ENCODE measurements at regions not wholly inside any gene's neighbourhood (a gene's known extent, or its start where the extent isn't known, plus 50 kb on each side); places are given as distances from the start of the nearest gene placed in this dataset.
"Not testable (repeated sequence)": the region's sequence is repeated elsewhere in the genome, so short reads cannot be mapped to it uniquely, and the experiment has no call there.

- no peak for DNase-seq
These were observed 146.4 kb upstream of the FOXN3 start for GRCh38 chr14:89563471-89563870.

GRCh38 chr14:89551955-89552354 is 134.9 kb upstream of the FOXN3 start:
- no peak for DNase-seq

DNA sequence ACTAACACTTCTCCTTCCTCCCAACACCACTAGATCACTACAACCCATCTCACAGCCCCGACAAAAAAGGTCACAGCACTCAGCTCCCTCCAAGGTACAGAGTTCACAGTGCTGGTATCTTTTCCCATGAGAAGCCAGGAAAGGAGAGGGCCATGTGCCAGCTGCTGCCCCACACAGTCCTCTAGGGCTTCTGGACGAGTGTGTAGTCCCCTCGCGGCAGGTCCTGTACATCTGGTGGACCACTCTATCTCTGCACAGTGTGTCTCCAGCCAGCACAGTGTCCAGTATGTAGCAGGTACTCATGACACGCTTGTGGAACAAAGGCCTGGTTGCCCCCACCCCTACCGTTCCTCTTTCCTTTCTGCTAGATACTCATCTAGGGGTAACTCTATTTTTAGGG is 134.4 kb upstream of the FOXN3 start:
- no peak for DNase-seq

GRCh38 chr14:89550821-89551220 is 133.8 kb upstream of the FOXN3 start:
- DNase-seq = no peak

- DNase-seq = no peak
These were observed 132.5 kb upstream of the FOXN3 start for GRCh38 chr14:89549381-89550125.

DNA sequence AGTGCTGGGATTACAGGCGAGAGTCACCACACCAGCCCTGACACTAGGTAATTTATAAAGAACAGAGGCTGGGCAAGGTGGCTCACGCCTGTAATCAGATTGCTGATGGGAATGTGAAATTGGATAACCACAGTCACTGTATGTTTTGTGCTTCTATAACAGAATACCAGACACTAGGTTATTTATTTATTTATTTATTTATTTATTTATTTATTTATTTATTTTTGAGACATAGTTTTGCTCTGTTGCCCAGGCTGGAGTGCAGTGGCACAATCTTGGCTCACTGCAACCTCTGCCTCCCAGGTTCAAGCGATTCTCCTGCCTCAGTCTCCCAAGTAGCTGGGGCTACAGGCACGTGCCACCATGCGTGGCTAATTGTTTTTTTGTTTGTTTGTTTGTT is 130.0 kb upstream of the FOXN3 start:
- not testable (repeated sequence) for DNase-seq

DNA sequence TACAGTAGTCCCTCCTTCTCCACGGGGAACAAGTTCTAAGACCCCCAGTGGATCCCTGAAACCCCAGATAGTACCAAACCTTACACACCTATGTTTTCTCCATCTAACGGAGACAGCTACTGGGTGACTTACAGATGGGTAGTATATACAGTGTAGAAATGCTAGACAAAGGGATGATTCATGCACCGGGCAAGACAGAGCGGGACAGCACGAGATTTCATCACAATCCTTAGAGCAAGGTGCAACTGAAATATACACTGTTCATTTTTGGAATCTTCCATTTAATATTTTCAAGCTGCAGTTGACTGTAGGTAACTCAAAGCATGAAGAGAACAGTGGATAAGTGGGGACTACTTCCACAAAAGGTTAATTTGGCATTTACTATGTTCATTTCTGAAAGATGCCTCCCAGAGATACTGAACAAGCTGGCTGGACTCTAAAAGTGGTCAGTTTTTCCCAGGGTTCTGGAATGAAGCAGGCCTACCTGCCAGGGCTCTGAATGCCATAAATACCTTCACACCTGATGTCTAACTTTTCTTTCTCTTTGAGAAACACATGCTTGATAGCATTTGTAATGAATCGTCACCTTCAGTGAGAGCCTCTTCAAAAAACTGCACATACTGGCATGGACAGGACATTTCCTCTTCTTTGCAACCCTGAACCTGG is 127.7 kb upstream of the FOXN3 start:
- no peak for DNase-seq

DNA sequence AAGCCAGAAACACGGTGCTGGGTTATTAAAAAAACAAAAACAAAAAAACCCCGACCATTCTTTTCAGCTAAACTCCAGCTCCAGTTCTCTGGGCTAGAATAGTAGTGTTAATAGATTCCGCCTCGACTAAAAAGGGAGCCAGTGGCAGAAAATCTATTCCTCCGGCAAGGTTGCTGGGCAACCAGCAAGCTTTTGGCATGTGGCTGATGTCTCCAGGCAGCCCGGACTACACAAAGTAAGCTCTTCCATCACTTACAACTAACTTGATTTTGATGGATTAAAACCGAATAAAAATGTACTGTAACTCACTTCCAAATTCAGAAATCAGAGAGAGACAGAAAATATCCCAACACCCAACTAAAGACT is 126.4 kb upstream of the FOXN3 start:
- DNase-seq = no peak

- no peak for DNase-seq
These were observed 125.9 kb upstream of the FOXN3 start for GRCh38 chr14:89542786-89543424.

GRCh38 chr14:89540830-89541470 is 123.9 kb upstream of the FOXN3 start:
- no peak for DNase-seq

DNA sequence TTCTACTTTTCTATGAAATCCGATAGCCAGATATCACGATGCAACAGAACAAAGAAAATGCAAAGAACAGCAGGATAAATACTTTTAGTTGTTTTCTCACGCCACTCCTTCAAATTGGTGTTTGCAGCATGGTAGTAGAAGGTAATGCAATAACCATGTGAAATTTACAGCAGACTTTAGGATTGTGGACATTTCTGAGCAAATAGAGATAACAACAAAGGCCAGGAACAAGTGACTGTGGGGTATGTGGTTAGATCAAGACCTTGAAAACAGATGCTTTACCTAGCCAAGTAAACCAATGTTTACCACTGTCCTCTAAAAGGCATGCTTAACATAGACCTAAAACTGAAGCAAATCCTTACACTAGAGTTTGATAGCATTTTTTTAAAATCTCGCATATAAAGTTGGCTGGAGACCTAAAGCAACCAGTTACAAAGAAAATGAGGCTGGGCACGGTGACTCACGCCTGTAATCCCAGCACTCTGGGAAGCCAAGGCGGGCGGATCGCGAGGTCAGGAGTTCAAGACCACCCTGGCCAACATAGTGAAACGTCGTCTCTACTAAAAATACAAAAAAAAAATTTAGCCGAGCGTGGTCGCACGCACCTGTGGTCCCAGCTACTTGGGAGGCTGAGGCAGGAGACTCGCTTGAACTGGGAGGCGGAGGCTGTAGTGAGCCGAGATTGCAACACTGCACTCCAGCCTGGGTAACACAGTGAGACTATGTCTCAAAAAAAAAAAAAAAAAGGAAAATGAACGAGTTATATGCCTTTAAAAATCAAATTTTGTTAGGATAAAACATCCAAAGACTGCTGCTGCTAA is 123.2 kb upstream of the FOXN3 start:
- no peak for DNase-seq

GRCh38 chr14:89537911-89538310 is 120.9 kb upstream of the FOXN3 start:
- DNase-seq = no peak

GRCh38 chr14:89534902-89535685 is 118.1 kb upstream of the FOXN3 start:
- no peak for DNase-seq

GRCh38 chr14:89533766-89534165 is 116.7 kb upstream of the FOXN3 start:
- no peak for DNase-seq

DNA sequence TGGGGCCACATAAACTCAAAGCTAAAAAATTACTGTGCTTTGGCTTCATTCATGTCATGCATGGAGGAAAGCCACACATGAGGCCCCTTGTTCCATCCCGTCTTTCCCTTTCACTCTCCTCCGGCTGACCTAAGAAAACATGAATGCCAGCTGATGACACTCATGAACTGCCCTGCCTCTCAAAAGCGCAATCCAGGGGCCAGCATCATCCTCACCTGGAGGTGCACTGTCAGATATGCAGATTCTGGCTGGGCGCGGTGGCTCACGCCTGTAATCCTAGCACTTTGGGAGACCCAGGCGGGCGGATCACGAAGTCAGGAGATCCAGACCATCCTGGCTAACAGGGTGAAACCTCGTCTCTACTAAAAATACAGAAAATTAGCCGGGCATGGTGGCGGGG is 116.1 kb upstream of the FOXN3 start:
- DNase-seq = no peak

GRCh38 chr14:89531661-89532335 is 114.8 kb upstream of the FOXN3 start:
- no peak for DNase-seq

GRCh38 chr14:89524990-89525667 is 108.1 kb upstream of the FOXN3 start:
- DNase-seq = no peak

GRCh38 chr14:89524412-89524811 is 107.4 kb upstream of the FOXN3 start:
- no peak for DNase-seq

DNA sequence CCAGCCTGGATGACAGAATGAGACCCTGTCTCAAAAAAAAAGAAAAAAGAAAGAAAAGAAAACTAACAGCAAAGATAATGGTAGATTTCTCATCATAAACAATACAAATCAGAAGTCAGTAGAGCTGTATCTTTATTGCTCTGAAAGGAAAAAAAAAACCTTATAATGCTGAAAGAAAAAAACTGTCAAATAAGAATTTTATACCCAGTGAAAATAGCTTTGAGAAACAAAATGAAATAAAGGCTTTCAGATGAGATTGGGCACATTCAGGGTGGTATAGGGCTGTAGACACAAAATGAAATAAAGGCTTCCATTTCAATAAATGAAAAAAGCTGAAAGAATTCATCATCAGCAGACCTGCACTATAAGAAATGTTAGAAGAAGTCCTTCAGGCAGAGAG is 105.0 kb upstream of the FOXN3 start:
- DNase-seq = no peak

DNA sequence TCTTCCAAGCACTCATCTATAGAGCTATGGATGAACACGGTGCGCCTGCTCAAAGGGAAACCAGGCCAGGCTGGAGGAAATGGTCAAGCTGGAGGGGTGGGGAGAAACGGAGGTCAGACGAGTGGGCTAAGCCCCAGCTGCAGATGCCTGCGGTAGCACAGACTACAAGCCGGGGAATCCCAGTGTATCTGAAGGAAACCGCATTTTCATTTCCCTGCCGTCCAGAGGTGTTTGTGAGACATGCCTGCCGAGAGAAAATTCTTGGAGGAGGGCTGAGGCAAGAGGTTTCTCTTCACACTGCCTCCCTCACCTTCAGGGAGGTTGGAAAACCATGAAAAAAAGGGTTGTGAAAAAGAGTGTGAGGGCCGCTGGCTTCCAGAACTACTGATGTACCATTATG is 102.0 kb upstream of the FOXN3 start:
- no peak for DNase-seq

GRCh38 chr14:89516173-89516572 is 99.1 kb upstream of the FOXN3 start:
- no peak for DNase-seq
